NCI-H2227 (cell line): ENCODE measurements at regions not wholly inside any gene's neighbourhood (a gene's known extent, or its start where the extent isn't known, plus 50 kb on each side); places are given as distances from the start of the nearest gene placed in this dataset.

Experiments used
- DNase-seq: peaks from one replicate; lab custom pipeline; 2025; ENCODE audit not compliant: unreplicated experiment; lab: John Stamatoyannopoulos, UW

DNA sequence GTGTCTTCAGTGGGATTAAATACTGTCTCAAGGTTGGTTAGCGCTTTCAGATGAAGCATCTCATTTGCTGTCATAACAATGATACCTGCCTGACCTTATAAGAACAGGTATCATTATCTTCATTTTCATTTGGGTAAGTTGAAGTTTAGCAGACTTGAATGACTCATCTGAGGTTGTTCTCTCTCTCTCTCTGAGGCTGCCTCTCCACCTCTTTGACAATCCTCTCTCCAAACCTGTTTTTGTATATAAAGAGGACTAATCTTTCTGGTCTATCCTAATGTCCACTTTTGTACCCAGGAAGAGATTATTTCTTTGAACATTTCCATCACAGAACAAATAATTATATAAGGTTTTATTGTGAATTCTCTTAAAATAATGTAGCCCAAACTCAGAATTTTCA lies 291.4 kb downstream of the KLF6 start:
- DNase-seq = no peak

DNA sequence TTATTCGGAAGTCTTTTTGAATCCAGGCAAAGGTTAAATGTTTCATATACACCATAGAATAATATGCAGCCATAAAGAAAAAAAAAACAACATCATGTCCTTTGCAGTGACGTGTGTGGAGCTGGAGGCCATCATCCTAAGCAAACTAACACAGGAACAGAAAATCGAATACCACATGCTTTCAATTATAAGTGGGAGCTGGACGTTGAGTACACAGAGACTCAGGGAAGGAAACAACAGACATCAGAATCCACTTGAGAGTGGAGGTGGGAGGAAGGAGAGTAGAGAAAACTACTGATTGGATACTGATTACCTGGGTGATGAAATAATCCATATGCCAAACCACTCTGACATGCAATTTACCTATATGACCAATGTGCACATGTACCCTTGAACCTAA lies 293.4 kb downstream of the KLF6 start:
- DNase-seq = no peak

- no peak for DNase-seq
Measured at GRCh38 chr10:3487228-3487627, 297.8 kb downstream of the KLF6 start.

GRCh38 chr10:3486346-3487065 lies 298.5 kb downstream of the KLF6 start:
- peak; percentile 80 for DNase-seq

GRCh38 chr10:3485057-3485686 lies 299.8 kb downstream of the KLF6 start:
- no peak for DNase-seq

GRCh38 chr10:3484306-3485056 lies 300.5 kb downstream of the KLF6 start:
- peak; percentile 58 for DNase-seq

GRCh38 chr10:3482200-3482993 lies 302.6 kb downstream of the KLF6 start:
- DNase-seq = peak; percentile 49

- DNase-seq = no peak
Measured at GRCh38 chr10:3481496-3481895, 303.5 kb downstream of the KLF6 start.

DNA sequence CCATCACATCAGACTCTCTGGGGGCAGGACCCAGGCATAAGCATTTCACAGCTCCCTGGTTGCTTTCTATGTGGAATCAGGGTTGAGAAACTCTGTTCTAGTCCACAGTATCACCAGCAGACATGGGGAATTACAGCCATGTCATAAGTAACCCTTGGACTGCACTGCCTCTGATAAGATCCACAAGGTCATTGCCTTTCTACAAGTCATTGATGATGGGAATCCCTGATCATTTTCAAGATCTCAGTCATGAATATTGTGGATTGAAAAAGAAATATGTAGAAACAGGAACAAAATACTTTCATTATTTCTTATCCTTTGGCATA lies 304.1 kb downstream of the KLF6 start:
- no peak for DNase-seq

GRCh38 chr10:3480281-3480989 lies 304.6 kb downstream of the KLF6 start:
- DNase-seq = no peak

- no peak for DNase-seq
Measured at GRCh38 chr10:3478632-3479240, 306.2 kb upstream of the PITRM1 start.

- DNase-seq = no peak
Measured at GRCh38 chr10:3478153-3478552, 305.6 kb upstream of the PITRM1 start.

GRCh38 chr10:3477683-3478082 lies 305.1 kb upstream of the PITRM1 start:
- DNase-seq = no peak

DNA sequence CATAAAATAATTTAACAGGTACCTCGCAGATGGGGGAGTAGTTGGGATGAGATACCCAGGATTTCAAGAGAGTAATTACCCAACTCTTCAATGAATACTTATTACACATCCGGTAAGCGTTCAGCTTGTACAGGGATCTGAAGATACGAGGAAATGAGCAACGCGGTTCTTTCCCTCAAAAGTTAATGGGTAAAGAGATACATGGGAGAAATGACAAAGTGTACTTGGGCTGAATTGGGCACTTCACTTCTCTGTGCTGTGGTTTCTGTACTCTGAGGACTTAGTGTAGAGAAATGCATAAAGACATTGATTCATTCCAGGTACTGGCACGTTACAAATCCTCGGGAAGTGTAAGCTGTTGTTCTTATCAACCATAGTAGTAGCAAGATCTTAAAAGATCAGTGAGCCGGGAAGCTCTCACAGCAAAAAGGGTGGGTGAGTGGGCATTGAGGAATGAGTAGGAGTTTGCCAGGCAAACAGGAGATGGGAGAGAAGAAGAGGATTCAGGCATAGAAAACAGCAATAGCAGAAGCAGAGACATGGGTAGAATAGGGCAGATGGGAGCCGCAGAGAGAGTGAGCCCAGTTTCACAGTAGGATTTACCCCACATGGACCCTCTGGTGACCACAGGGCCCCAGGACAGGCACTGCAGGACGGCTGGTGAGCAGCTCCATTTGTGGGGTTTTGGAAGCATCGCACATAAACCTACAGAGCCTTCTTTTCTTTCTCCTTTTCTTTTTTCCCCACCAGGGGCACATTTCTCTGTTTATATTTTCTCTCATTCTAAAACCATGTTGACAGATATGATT lies 304.3 kb upstream of the PITRM1 start:
- DNase-seq = no peak

- DNase-seq = peak; percentile 28
Measured at GRCh38 chr10:3476186-3476585, 303.6 kb upstream of the PITRM1 start.

- DNase-seq = no peak
Measured at GRCh38 chr10:3475367-3475766, 302.8 kb upstream of the PITRM1 start.

GRCh38 chr10:3474266-3474665 lies 301.7 kb upstream of the PITRM1 start:
- DNase-seq = no peak

- DNase-seq = no peak
Measured at GRCh38 chr10:3473271-3473670, 300.7 kb upstream of the PITRM1 start.

GRCh38 chr10:3472287-3473051 lies 299.9 kb upstream of the PITRM1 start:
- no peak for DNase-seq
